Jurkat, Clone E6-1 (cell line): ENCODE measurements at regions not wholly inside any gene's neighbourhood (a gene's known extent, or its start where the extent isn't known, plus 50 kb on each side); places are given as distances from the start of the nearest gene placed in this dataset.
"Not testable (repeated sequence)": the region's sequence is repeated elsewhere in the genome, so short reads cannot be mapped to it uniquely, and the experiment has no call there.

ENCODE experiments used
- DNase-seq: peaks from one replicate; pipeline ENCODE4 v3.0.0-alpha.2; 2011; ENCODE audit warnings: low read depth, low spot score
- H3K4me3 ChIP-seq: 2 replicates; pipeline ENCODE4 v1.5.1; 2011; ENCODE audit warnings: mild to moderate bottlenecking, low read length, control low read depth, moderate library complexity

DNA sequence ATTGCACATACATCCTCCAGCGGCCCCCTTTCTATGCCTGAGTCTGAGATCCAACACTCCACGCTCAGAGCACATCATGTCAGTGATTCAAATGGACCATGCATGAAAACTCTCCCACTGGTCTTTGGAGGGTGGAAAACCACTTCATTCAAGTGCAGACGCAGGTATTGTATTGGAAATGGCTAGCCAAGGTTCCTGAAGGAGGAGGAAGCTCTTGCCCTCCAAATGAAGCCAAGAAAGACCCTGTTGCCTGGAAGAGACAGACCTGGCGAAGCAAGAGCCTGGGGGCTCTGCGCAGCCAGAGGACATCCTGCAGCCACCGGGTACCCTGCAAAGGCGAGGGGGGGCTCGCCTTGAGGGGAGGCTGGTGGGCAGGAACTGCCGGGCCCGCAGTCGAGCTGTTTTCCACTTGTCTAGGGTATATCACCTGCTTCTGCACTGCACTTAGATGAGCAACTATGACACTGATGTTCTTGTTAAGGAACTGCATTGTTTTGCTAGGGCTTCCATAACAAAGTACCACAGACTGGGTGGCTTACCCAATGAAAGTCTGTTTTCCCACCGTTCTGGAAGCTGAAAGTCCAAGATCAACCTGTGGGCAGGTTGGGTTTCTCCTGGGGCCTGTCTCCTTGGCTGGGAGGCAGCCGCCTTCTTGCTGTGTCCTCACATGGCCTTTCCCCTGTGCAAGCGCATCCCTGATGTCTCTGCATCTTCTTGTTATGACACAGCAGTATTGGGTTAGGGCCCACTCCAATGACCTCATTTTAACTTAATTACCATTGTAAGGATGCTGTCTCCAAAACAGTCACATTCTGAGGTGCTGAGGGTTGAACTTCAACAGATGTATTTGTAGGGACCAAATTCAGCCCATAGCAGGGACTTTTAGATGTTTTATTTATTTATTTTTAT, 233.4 kb downstream of the ARHGAP12 start:
- H3K4me3 ChIP-seq, result no peak overlapping the region
- no peak for DNase-seq

GRCh38 chr10:31694126-31694685, 234.4 kb downstream of the ARHGAP12 start:
- no peak overlapping the region for H3K4me3 ChIP-seq
- no peak for DNase-seq

- DNase-seq, result no peak
These were observed 235.1 kb downstream of the ARHGAP12 start for GRCh38 chr10:31693491-31693890.

GRCh38 chr10:31689233-31689632, 239.4 kb downstream of the ARHGAP12 start:
- no peak for DNase-seq
- H3K4me3 ChIP-seq, result no peak overlapping the region

More at GRCh38 chr10:31693491-31693890, 235.1 kb downstream of the ARHGAP12 start:
- no peak overlapping the region for H3K4me3 ChIP-seq

DNA sequence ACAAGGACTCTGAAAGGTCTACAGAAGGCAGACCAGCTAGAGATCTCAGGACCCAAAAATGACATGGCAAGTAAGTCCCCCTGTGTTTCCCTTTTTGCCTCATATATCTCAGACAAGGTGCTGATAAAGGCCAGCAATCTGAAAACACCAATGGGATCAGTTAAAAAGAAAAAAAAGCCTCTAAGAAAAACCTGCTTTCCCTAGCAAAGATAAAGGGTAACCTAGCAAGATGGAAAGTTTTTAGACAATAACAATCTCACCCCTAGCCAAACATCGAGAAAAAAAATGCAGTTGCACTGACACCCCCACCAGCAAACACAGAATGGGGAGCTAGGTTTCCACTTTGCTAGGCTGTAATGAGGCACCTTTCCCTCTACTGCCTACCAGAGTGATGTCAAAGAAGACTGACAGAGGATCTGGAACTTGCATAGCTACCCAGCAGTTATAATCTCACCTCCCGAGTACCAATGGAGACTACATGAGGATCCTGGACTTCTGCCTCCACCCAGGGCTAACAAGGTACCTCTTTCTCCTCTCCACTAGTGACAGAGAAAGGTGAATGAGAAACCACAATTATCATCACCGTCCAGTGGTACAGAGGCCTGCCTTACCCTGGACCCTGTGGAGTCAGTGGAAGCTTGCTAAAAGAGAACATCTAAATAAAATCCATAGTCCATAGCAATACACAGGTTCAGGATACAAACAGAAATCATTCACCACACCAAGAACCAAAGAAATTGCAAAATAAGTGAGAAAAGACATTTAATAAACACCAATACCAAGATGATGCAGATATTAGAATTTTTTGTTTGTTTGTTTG, 240.8 kb downstream of the ARHGAP12 start:
- H3K4me3 ChIP-seq, result no peak overlapping the region
- no peak for DNase-seq

- no peak for DNase-seq
- H3K4me3 ChIP-seq, result no peak overlapping the region
These were observed 242.0 kb downstream of the ARHGAP12 start for GRCh38 chr10:31686599-31686998.

DNA sequence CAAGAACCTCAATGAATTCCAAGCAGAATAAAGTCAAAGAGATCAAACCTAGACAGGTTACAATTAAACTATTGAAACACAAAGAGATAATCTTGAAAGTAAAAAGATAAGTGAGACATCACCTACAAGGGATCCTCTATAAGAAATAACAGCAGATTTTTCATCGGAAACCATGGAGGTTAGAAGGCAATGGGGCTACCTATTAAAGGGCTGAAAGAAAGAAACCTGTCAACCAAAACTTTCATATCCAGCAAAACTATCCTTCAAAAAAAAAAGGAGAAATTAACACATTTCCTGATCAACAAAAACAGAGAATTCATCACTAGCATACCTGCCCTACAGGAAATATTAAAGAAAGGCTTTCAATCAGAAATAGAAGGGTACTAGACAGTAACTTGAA, 244.9 kb downstream of the ARHGAP12 start:
- DNase-seq, result no peak

GRCh38 chr10:31679936-31680335, 248.7 kb downstream of the ARHGAP12 start:
- no peak for DNase-seq
- no peak overlapping the region for H3K4me3 ChIP-seq

More for the DNA sequence above, 244.9 kb downstream of the ARHGAP12 start:
- no peak overlapping the region for H3K4me3 ChIP-seq

DNA sequence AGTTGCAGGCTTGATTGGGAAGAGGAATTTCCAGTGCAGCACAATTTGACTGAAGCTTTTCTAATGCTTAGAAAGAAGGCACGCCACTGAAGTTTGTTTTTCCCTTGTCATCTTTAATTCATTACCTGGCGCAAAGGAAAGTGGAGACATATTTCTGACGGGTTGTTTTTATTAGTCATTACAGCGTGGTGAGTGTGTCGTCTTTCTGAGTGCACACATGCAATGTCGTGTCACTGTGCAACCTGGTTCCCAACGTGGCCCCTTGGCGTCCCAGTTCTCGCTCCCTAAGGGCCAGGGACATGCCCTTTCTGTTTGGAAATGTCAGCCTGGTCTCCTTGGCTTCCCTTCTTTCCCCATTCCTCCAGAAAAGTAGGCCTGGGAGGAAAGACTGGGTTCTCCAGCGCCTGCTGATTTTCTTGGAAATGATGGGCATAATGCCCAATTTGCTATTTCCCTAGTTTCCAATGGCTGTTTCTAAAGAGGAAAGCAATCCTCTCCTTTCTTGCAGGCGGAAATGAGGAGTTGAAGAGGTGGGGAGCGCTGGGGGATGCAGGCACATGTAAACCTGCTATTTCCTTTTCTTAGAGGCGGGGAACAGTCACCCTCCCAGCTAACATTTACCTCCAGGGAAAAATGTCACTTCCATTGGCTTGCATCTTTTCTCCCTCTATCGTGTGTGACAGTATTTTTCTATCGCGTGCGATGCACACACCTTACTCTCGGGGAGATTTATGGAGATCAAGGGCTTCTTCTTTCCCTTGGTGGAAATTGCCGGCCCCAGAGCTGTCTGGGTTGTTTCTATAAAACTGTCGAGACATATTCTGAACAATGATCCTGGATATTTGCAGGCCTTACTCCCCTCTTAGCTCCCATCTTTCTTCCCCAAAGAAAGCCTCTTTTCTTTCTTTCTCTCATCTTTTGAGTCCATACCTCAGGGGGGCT, 249.8 kb downstream of the ARHGAP12 start:
- H3K4me3 ChIP-seq, result no peak overlapping the region
- DNase-seq, result no peak

DNA sequence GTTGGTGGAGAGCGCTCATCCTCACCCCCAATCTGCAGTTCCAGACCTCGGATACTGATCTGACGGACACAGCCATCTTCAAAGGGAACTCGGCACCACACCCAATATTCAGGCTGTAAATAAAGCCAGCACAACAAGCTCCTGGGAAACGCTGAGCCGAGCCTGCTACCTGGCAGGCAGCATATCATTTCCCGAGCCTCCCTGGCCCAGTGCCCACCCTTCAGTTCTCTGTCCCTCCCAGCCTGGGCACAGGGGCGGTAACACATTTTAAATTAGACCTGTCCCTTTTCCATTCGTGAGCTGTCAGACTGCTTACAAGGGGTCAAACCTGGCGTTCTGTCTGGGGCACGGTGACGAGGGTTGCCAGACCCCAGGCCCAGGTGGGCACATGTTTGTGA, 250.5 kb downstream of the ARHGAP12 start:
- H3K4me3 ChIP-seq, result no peak overlapping the region
- DNase-seq, result no peak

GRCh38 chr10:31677195-31678138, 251.2 kb downstream of the ARHGAP12 start:
- no peak for DNase-seq
- no peak overlapping the region for H3K4me3 ChIP-seq

- no peak overlapping the region for H3K4me3 ChIP-seq
- DNase-seq, result no peak
These were observed 252.9 kb downstream of the ARHGAP12 start for GRCh38 chr10:31675726-31676125.

DNA sequence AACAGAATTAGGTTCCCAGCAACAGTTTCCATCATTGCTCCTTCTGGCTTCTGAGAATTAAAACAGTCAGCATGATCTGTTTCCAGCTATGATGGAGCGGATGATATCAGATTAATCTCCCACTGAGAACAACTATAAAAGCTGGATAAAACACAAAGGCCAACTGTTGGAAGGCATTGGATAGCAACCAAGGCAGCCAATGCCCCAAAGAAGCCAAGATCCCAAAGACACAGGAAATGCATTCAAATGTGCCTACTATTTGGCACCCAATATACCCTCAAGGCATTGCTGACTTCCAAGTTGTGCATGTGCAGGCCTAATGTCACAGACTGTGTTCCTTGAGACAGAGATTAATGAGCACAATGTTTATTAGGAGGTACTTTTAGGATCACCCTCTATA, 259.3 kb downstream of the ARHGAP12 start:
- H3K4me3 ChIP-seq, result no peak overlapping the region
- DNase-seq, result no peak

DNA sequence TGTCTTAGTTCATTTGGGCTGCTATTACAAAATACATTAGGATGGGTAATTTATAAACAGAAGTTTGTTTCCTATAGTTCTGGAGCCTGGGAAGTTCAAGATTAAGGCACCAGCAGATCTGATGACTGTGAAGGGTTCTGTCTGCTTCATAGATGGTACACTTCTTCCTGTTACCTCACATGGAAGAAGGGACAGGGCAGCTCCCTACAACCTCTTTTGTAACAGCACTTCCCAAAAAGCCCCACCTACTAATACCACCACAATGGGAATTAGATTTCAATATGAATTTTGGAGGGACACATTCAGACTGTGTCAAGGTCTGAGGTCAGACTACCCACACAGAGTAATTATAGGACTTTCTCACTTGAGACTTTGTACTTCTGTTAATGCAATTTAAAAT, 260.3 kb downstream of the ARHGAP12 start:
- H3K4me3 ChIP-seq, result no peak overlapping the region
- DNase-seq, result no peak

GRCh38 chr10:31665764-31666279, 262.8 kb downstream of the ARHGAP12 start:
- not testable (repeated sequence) for DNase-seq, H3K4me3 ChIP-seq

- H3K4me3 ChIP-seq, result no peak overlapping the region
- DNase-seq, result no peak
These were observed 263.8 kb downstream of the ARHGAP12 start for GRCh38 chr10:31664803-31665202.

DNA sequence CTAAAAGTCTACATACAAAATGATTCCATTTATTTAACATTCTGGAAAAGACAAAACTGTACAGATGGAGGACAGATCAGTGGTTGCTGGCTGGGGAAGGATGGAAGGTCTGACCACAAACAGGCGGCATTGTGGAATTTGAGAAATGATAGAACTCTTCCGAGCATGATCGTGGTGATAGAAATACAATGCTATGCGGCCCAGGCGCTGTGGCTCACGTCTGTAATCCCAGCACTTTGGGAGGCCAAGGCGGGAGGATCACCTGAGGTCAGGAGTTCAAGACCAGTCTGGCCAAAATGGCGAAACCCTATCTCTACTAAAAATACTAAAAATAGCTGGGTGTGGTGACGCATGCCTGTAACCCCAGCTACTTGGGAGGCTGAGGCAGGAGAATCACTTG, 264.6 kb downstream of the ARHGAP12 start:
- not testable (repeated sequence) for H3K4me3 ChIP-seq, DNase-seq

GRCh38 chr10:31660300-31660699, 268.3 kb downstream of the ARHGAP12 start:
- H3K4me3 ChIP-seq, result no peak overlapping the region
- DNase-seq, result no peak
